Heart left ventricle (tissue), 16 donors: ENCODE measurements at regions not wholly inside any gene's neighbourhood (a gene's known extent, or its start where the extent isn't known, plus 50 kb on each side); places are given as distances from the start of the nearest gene placed in this dataset.
A peak's percentile ranks its signal among the peaks of the same experiment; 100 is the strongest.
"Not testable (repeated sequence)": the region's sequence is repeated elsewhere in the genome, so short reads cannot be mapped to it uniquely, and the experiment has no call there.

Experiments used
- ATAC-seq, 4 donors: fragments of 200-7000 bp; cut with Tn5 transposase; one replicate each; pipeline ENCODE4 v1.9.1; 2020 to 2022; ENCODE audit warnings: moderate library complexity in 4 of 4, mild to moderate bottlenecking in 3 of 4, moderate number of reproducible peaks in 1 of 4
- DNase-seq, 5 donors: peaks; one replicate each; pipeline ENCODE4 v3.0.0-alpha.2; 2020
- H3K27ac ChIP-seq, 12 donors: fragments of 200-600 bp; sonication (generic) in 4 of 12; one replicate each; pipeline versions ENCODE4 v1.5.0 to v1.8.0; 2016 to 2022; ENCODE audit warnings: mild to moderate bottlenecking in 2 of 12
- H3K27me3 ChIP-seq, 9 donors: fragments of 200-600 bp; sonication (generic) in 2 of 9; one replicate each; pipeline versions ENCODE4 v1.5.1 to v1.8.0; 2016 to 2022; ENCODE audit warnings: mild to moderate bottlenecking in 3 of 9
- H3K36me3 ChIP-seq, 9 donors: fragments of 200-600 bp; sonication (generic) in 2 of 9; one replicate each; pipeline versions ENCODE4 v1.5.0 to v1.8.0; 2018 to 2022; ENCODE audit warnings: mild to moderate bottlenecking in 2 of 9
- H3K4me1 ChIP-seq, 12 donors: fragments of 200-600 bp; sonication (generic) in 4 of 12; one replicate each; pipeline versions ENCODE4 v1.5.0 to v1.8.0; 2016 to 2022; ENCODE audit warnings: mild to moderate bottlenecking in 3 of 12
- H3K4me3 ChIP-seq, 12 donors: fragments of 200-600 bp; sonication (generic) in 4 of 12; one replicate each; pipeline versions ENCODE4 v1.5.0 to v1.8.0; 2017 to 2022; ENCODE audit warnings: mild to moderate bottlenecking in 9 of 12, moderate library complexity in 4 of 12
- H3K9me3 ChIP-seq, 12 donors: fragments of 200-600 bp; sonication (generic) in 4 of 12; one replicate each; pipeline versions ENCODE4 v1.5.0 to v1.8.0; 2016 to 2022; ENCODE audit warnings: mild to moderate bottlenecking in 1 of 12
- POLR2A ChIP-seq, 2 donors: fragments of 450-650 bp; IDR thresholded peaks; one replicate each; pipeline ENCODE4 v1.6.1; 2017; ENCODE audit warnings: antibody characterized with exemption in 2 of 2, mild to moderate bottlenecking in 2 of 2, moderate library complexity in 2 of 2
- WGBS, 4 donors: extraction: QIAGEN DNeasy Blood & Tissue Kit in 2 of 4; methylation state at CpG; one replicate each; pipeline versions ENCODE4 v1.1.5 to v1.1.7; 2013 to 2018; 5-methylcytosine and 5-hydroxymethylcytosine counted together
- intact Hi-C, 10 donors: fragments of 100-400 bp; cut with DNase I; formaldehyde crosslinking; loops; one replicate each; pipeline versions ENCODE4 v1.11.1 to v1.14.2; 2022
- TF ChIP-seq, protein P1 (sequence below), 12 donors: fragments of 200-600 bp; sonication (generic) in 4 of 12; IDR thresholded peaks; one replicate each; pipeline versions ENCODE4 v1.5.0 to v1.8.0; 2018 to 2022; ENCODE audit warnings: antibody characterized with exemption in 12 of 12, mild to moderate bottlenecking in 5 of 12
- donor health status: ischemic (EF 13 %, LVEDD 7.1; RV severe dilation, severe dysfunction).
- donor health status: healthy with polysubstance abuse.
- donor health status: DM: no; HTN: yes; CAD: no.
- donor health status: DM: no; HTN: no; CAD: no.
- donor health status: ischemic (EF 25% LVEDD 6.9; RV normal size, moderate dysfunction).
- donor health status: ischemic (EF 25% LVEDD 5.7; RV mildly dilated, moderate dysfunction).
- donor health status: healthy.
- donor health status: DM: yes; HTN: yes; CAD: no.
- donor health status: ischemic (EF 35%, LVEDD 5.7; RV mildly dilated, moderate dysfunction).
- donor health status: nonischemic (EF 11% LVEDD 7.7; RV severe dilation, severe dysfunction).
- donor health status: DM: yes; HTN: yes; CAD: no.
- donor health status: PGD.
- donor health status: ischemic (EF 29% LVEDD 5.4; RV normal size, mild dysfunction).
- donor health status: nonischemic (EF 23%, LVEDD 6.1; RV moderate dilation, normal function).

DNA sequence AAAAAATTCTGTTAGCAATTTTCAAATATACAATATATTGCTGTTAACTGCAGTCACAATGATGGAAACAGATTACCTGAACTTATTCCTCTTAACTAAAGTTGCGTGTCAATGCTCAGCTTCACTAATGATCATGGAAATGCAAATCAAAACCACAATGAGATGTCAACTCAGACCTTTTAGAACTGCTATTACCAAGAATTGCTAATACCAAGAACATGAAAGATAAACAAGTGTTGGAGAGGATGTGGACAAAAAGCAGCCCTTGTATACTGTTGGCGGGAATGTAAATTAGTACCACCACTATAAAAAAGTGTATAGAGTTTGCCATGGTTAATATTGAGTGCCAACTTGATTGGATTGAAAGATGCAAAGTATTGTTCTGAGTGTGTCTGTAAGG is 1409.7 kb upstream of the CDH18 start:
- intact Hi-C loops: no loop called here
- DNase-seq (no peak), ATAC-seq (no peak)
- WGBS, 4 donors: 90 to 96% (median 91%) methylated on average over 2 of the region's 2 CpGs
- H3K27me3 ChIP-seq: no peaks in the 10 kb centered on the region
- H3K36me3 ChIP-seq: no peaks in the 10 kb centered on the region
- no peak overlapping the region for H3K4me3 ChIP-seq
- no peaks in the 10 kb centered on the region for H3K9me3 ChIP-seq
- TF ChIP-seq POLR2A (IDR thresholded peaks at IDR 0.05): no peak
- TF ChIP-seq, protein P1, sequence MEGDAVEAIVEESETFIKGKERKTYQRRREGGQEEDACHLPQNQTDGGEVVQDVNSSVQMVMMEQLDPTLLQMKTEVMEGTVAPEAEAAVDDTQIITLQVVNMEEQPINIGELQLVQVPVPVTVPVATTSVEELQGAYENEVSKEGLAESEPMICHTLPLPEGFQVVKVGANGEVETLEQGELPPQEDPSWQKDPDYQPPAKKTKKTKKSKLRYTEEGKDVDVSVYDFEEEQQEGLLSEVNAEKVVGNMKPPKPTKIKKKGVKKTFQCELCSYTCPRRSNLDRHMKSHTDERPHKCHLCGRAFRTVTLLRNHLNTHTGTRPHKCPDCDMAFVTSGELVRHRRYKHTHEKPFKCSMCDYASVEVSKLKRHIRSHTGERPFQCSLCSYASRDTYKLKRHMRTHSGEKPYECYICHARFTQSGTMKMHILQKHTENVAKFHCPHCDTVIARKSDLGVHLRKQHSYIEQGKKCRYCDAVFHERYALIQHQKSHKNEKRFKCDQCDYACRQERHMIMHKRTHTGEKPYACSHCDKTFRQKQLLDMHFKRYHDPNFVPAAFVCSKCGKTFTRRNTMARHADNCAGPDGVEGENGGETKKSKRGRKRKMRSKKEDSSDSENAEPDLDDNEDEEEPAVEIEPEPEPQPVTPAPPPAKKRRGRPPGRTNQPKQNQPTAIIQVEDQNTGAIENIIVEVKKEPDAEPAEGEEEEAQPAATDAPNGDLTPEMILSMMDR (IDR thresholded peaks at IDR 0.05): no peak
- no peaks in the 10 kb centered on the region for H3K4me1 ChIP-seq
- no peak overlapping the region for H3K27ac ChIP-seq

DNA sequence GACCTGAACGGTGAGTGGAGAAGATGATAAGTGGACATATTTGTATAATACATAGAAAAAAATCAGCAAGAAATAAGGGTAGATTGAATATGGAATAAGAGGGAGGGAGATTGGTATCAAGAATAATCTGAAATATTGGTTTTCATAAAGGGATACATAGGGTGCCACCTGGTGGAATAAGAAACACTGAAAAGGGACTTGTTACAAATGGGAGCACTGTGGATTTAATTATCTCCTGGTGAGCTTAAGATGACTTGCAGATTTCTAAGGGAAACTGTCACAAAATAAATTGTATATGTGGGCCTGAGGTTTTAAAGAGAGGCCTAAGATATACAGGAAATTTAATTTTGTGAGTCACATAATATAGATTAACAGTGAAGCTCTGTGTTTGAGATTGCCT is 1403.5 kb upstream of the CDH18 start:
- H3K27ac ChIP-seq: no peak overlapping the region
- no peaks in the 10 kb centered on the region for H3K36me3 ChIP-seq
- intact Hi-C loops: no loop called here
- ATAC-seq (no peak), DNase-seq (no peak)
- no peak for TF ChIP-seq POLR2A (IDR thresholded peaks at IDR 0.05)
- TF ChIP-seq, protein P1 (IDR thresholded peaks at IDR 0.05): no peak
- H3K9me3 ChIP-seq: no peaks in the 10 kb centered on the region
- no peaks in the 10 kb centered on the region for H3K4me1 ChIP-seq
- WGBS, 4 donors: 59 to 78% (median 73%) methylated on average over 1 of the region's 1 CpG
- no peak overlapping the region for H3K4me3 ChIP-seq
- no peaks in the 10 kb centered on the region for H3K27me3 ChIP-seq

DNA sequence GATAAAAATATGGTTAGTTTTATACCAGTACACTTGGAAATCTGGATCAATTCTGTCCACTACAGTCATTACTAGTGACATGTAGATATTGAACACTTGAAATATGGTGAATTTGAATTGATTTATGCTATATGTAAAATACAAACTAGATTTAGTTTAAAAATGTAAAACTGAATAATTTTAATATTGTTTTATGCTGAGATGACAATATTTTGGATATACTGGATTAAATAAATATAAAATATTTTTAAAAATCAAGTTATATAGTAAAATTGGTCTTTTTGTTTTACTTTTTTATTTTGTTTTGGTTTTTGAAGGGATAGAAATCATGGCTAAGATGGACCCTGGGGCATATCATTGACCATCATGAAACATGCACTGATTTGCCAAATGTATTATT is 1372.8 kb upstream of the CDH18 start:
- intact Hi-C loops, ATAC-seq, DNase-seq: not testable (repeated sequence)

GRCh38 chr5:21341948-21342261 is 1353.9 kb upstream of the CDH18 start:
- WGBS, 4 donors: 58 to 70% (median 69%) methylated on average over 2 to 3 of the region's 3 CpGs
- H3K4me3 ChIP-seq: peak overlapping the region in 3 of 12 donors; percentile 45 to 61 (median 45)
- ATAC-seq, H3K27me3 ChIP-seq, H3K9me3 ChIP-seq, DNase-seq, H3K4me1 ChIP-seq, H3K27ac ChIP-seq, intact Hi-C loops, H3K36me3 ChIP-seq: not testable (repeated sequence)

More for the DNA sequence above, 1372.8 kb upstream of the CDH18 start:
- not testable (repeated sequence) for H3K27ac ChIP-seq, H3K27me3 ChIP-seq, H3K9me3 ChIP-seq, H3K4me3 ChIP-seq, H3K36me3 ChIP-seq, H3K4me1 ChIP-seq

DNA sequence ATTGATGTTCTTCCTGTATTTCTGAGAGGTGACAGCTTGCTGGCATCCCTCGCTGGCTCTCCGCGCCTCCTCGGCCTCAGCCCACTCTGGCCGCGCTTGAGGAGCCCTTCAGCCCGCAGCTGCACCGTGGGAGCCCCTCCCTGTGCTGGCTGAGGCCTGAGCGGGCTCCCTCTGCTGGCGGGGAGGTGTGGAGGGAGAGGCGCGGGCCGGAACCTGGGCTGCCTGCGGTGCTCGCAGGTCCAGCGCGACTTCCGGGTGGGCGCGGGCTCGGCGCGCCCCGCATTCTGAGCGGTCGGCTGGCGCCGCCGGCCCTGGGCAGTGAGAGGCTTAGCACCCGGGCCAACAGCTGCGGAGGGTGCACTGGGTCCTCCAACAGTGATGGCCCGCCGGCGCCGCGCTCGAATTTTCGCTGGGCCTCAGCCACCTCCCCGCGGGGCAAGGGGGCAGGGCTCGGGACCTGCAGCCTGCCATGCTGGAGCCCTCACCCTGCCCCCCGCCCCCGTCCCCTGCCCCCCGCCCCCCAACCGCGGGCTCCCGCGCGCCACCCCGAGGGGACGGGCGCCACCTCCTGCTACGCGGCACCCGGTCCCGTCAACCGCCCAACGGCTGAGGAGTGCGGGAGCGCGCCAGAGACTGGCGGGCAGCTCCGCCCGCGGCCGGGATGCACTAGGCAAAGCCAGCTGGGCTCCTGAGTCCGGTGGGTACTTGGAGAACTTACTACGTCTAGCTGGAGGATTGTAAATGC is 1353.4 kb upstream of the CDH18 start:
- H3K27me3 ChIP-seq, H3K9me3 ChIP-seq, intact Hi-C loops, H3K4me1 ChIP-seq, H3K36me3 ChIP-seq: not testable (repeated sequence)
- TF ChIP-seq, protein P1 (IDR thresholded peaks at IDR 0.05): peak in 1 of 12 donors; percentile 46
- ATAC-seq: peak in 1 of 4 donors; percentile 64
- 45 to 100% (median 50%) methylated on average over 4 to 41 of the region's 68 CpGs; no CpG with 5 or more reads in 1 of the 4 donors for WGBS, 4 donors
- peak in 1 of 5 donors; percentile 16 for DNase-seq
- peak overlapping the region in 6 of 12 donors; percentile 38 to 61 (median 45) for H3K4me3 ChIP-seq
- peak overlapping the region in 1 of 12 donors; percentile 52 for H3K27ac ChIP-seq

- ATAC-seq, H3K27me3 ChIP-seq, DNase-seq, H3K4me3 ChIP-seq, H3K9me3 ChIP-seq, H3K4me1 ChIP-seq, H3K27ac ChIP-seq, H3K36me3 ChIP-seq, intact Hi-C loops: not testable (repeated sequence)
- 79 to 90% (median 88%) methylated on average over 2 to 3 of the region's 3 CpGs for WGBS, 4 donors
Measured at GRCh38 chr5:21340233-21340632, 1352.2 kb upstream of the CDH18 start.

GRCh38 chr5:21336478-21336877 is 1348.5 kb upstream of the CDH18 start:
- H3K4me3 ChIP-seq, H3K9me3 ChIP-seq, DNase-seq, intact Hi-C loops, H3K36me3 ChIP-seq, ATAC-seq, H3K4me1 ChIP-seq, H3K27ac ChIP-seq, H3K27me3 ChIP-seq: not testable (repeated sequence)
- WGBS, 4 donors: 17 to 41% (median 31%) methylated on average over 1 of the region's 1 CpG

GRCh38 chr5:21315376-21315775 is 1327.4 kb upstream of the CDH18 start:
- 91 to 96% (median 94%) methylated on average over 3 of the region's 3 CpGs for WGBS, 4 donors

More at GRCh38 chr5:21315376-21315775, 1327.4 kb upstream of the CDH18 start:
- intact Hi-C loops, H3K27ac ChIP-seq, H3K36me3 ChIP-seq, H3K4me3 ChIP-seq, ATAC-seq, DNase-seq, H3K9me3 ChIP-seq, H3K4me1 ChIP-seq, H3K27me3 ChIP-seq: not testable (repeated sequence)
